WERI-Rb-1 (cell line): ENCODE measurements at regions not wholly inside any gene's neighbourhood (a gene's known extent, or its start where the extent isn't known, plus 50 kb on each side); places are given as distances from the start of the nearest gene placed in this dataset.

ENCODE experiments used
- DNase-seq: peaks from one replicate; pipeline ENCODE4 v3.0.0-alpha.2; 2020
- H3K27ac ChIP-seq: fragments of 250-450 bp; sonication (Bioruptor Pico); 2 replicates; pipeline ENCODE4 v1.5.1; 2020; ENCODE audit warnings: mild to moderate bottlenecking, moderate library complexity
- H3K27me3 ChIP-seq: fragments of 250-450 bp; sonication (Bioruptor Pico); 2 replicates; pipeline ENCODE4 v1.5.1; 2021; ENCODE audit warnings: mild to moderate bottlenecking, low read depth, moderate library complexity; ENCODE audit not compliant: insufficient read depth, severe bottlenecking
- H3K36me3 ChIP-seq: fragments of 250-450 bp; sonication (Bioruptor Pico); 2 replicates; pipeline ENCODE4 v1.5.1; 2020; ENCODE audit warnings: mild to moderate bottlenecking, moderate library complexity
- H3K4me3 ChIP-seq: 2 replicates; pipeline ENCODE4 v1.5.1; 2011; ENCODE audit warnings: low read depth, mild to moderate bottlenecking, control low read depth, low read length
- H3K9me3 ChIP-seq: fragments of 250-450 bp; sonication (Bioruptor Pico); 2 replicates; pipeline ENCODE4 v1.5.1; 2021; ENCODE audit warnings: mild to moderate bottlenecking, moderate library complexity; ENCODE audit not compliant: severe bottlenecking
- CTCF ChIP-seq: IDR thresholded peaks from 2 replicates; pipeline ENCODE4 v1.5.1; 2011; ENCODE audit warnings: low read depth, mild to moderate bottlenecking, control low read depth, inconsistent platforms, low read length

- H3K36me3 ChIP-seq = no peaks in the 10 kb centered on the region
- no peak overlapping the region for H3K4me3 ChIP-seq
- no peak for DNase-seq
- TF ChIP-seq CTCF = no peak
- no peak overlapping the region for H3K27ac ChIP-seq
- no peaks in the 10 kb centered on the region for H3K27me3 ChIP-seq
- H3K9me3 ChIP-seq = no peaks in the 10 kb centered on the region
Observed at GRCh38 chr4:10354225-10354624, 103.0 kb downstream of the ZNF518B start.

GRCh38 chr4:10353110-10353509, 104.1 kb downstream of the ZNF518B start:
- Histone ChIP-seq H3K36me3 (no peaks in the 10 kb centered on the region), H3K27me3 (no peaks in the 10 kb centered on the region), H3K9me3 (no peaks in the 10 kb centered on the region), H3K27ac (no peak overlapping the region), H3K4me3 (no peak overlapping the region)
- DNase-seq = no peak
- no peak for TF ChIP-seq CTCF

GRCh38 chr4:10348241-10348640, 109.0 kb downstream of the ZNF518B start:
- Histone ChIP-seq H3K27ac (no peak overlapping the region), H3K27me3 (no peaks in the 10 kb centered on the region), H3K4me3 (no peak overlapping the region), H3K36me3 (no peaks in the 10 kb centered on the region), H3K9me3 (no peaks in the 10 kb centered on the region)
- no peak for DNase-seq
- TF ChIP-seq CTCF = no peak

- DNase-seq = no peak
- Histone ChIP-seq H3K27ac (no peak overlapping the region), H3K4me3 (no peak overlapping the region), H3K36me3 (no peaks in the 10 kb centered on the region), H3K9me3 (no peaks in the 10 kb centered on the region), H3K27me3 (no peaks in the 10 kb centered on the region)
- TF ChIP-seq CTCF = no peak
Observed at GRCh38 chr4:10347815-10348214, 109.4 kb downstream of the ZNF518B start.

- H3K36me3 ChIP-seq = no peaks in the 10 kb centered on the region
- H3K27me3 ChIP-seq = no peaks in the 10 kb centered on the region
- no peak for DNase-seq
- H3K27ac ChIP-seq = no peak overlapping the region
- H3K9me3 ChIP-seq = no peaks in the 10 kb centered on the region
- H3K4me3 ChIP-seq = no peak overlapping the region
- no peak for TF ChIP-seq CTCF
Observed at GRCh38 chr4:10347281-10347795, 109.9 kb downstream of the ZNF518B start.

GRCh38 chr4:10346023-10346422, 111.2 kb downstream of the ZNF518B start:
- no peak for TF ChIP-seq CTCF
- no peaks in the 10 kb centered on the region for H3K9me3 ChIP-seq
- no peak for DNase-seq
- H3K4me3 ChIP-seq = no peak overlapping the region
- H3K27ac ChIP-seq = no peak overlapping the region
- H3K27me3 ChIP-seq = no peaks in the 10 kb centered on the region
- no peaks in the 10 kb centered on the region for H3K36me3 ChIP-seq
